CD14-positive monocyte (primary cell): ENCODE measurements at regions not wholly inside any gene's neighbourhood (a gene's known extent, or its start where the extent isn't known, plus 50 kb on each side); places are given as distances from the start of the nearest gene placed in this dataset.
"Not testable (repeated sequence)": the region's sequence is repeated elsewhere in the genome, so short reads cannot be mapped to it uniquely, and the experiment has no call there.

ENCODE experiments used
- DNase-seq, 3 donors: peaks; one replicate each; pipeline ENCODE4 v3.0.0-alpha.2; 2011 to 2022
- H2AFZ ChIP-seq: 2 replicates; pipeline ENCODE4 v1.6.0; 2012; ENCODE audit warnings: mild to moderate bottlenecking, low read depth, low read length, inconsistent platforms; ENCODE audit not compliant: insufficient read depth, poor library complexity, severe bottlenecking
- H3K27ac ChIP-seq, 2 donors: 1 replicate in 1 of 2; 2 replicates in 1 of 2; pipeline ENCODE4 v1.5.1; 2012 to 2013; ENCODE audit warnings: low read length in 2 of 2, control low read depth in 1 of 2, inconsistent platforms in 1 of 2, low read depth in 1 of 2, mild to moderate bottlenecking in 1 of 2
- H3K27me3 ChIP-seq, 2 donors: one replicate each; pipeline versions ENCODE4 v1.6.0 to v1.6.1; 2011 to 2013; ENCODE audit warnings: low read length in 2 of 2; ENCODE audit not compliant: control insufficient read depth in 2 of 2, insufficient read depth in 2 of 2
- H3K36me3 ChIP-seq, 2 donors: replicated peaks in 1 of 2; 1 replicate in 1 of 2; 2 replicates in 1 of 2; pipeline versions ENCODE4 v1.5.1 to v1.6.1; 2012 to 2013; ENCODE audit warnings: low read length in 2 of 2, control low read depth in 1 of 2, inconsistent platforms in 1 of 2, mild to moderate bottlenecking in 1 of 2; ENCODE audit not compliant: insufficient read depth in 2 of 2, control insufficient read depth in 1 of 2
- H3K4me1 ChIP-seq, 2 donors: 1 replicate in 1 of 2; 2 replicates in 1 of 2; pipeline versions ENCODE4 v1.5.1 to v1.6.1; 2012 to 2013; ENCODE audit warnings: low read length in 2 of 2, control low read depth in 1 of 2, inconsistent platforms in 1 of 2, mild to moderate bottlenecking in 1 of 2, moderate library complexity in 1 of 2; ENCODE audit not compliant: insufficient read depth in 2 of 2, control insufficient read depth in 1 of 2
- H3K4me2 ChIP-seq: replicated peaks from 2 replicates; pipeline ENCODE3; 2012; ENCODE audit warnings: low read length, moderate library complexity, mild to moderate bottlenecking; ENCODE audit not compliant: poor library complexity, severe bottlenecking; ENCODE audit errors: extremely low read depth
- H3K4me3 ChIP-seq, 3 experiments: fragments of 200-600 bp in 1 of 3; sonication (generic) in 1 of 3; replicated peaks in 1 of 3; 1 replicate in 2 of 3; 2 replicates in 1 of 3; pipeline ENCODE4 v1.5.1; 2011 to 2013; ENCODE audit warnings: low read length in 3 of 3, mild to moderate bottlenecking in 3 of 3, control low read depth in 2 of 3, low read depth in 2 of 3, inconsistent platforms in 1 of 3, moderate library complexity in 1 of 3
- H3K79me2 ChIP-seq: 2 replicates; pipeline ENCODE4 v1.6.0; 2012; ENCODE audit warnings: mild to moderate bottlenecking, control low read depth, inconsistent platforms, low read length, moderate library complexity; ENCODE audit not compliant: insufficient read depth
- H3K9ac ChIP-seq: 2 replicates; pipeline ENCODE4 v1.6.0; 2017; ENCODE audit warnings: low read length, mild to moderate bottlenecking; ENCODE audit not compliant: insufficient read depth, poor library complexity, severe bottlenecking
- H3K9me3 ChIP-seq, 2 donors: replicated peaks in 1 of 2; 1 replicate in 1 of 2; 2 replicates in 1 of 2; pipeline versions ENCODE4 v1.5.1 to v1.6.1; 2012 to 2013; ENCODE audit warnings: low read length in 2 of 2, control low read depth in 1 of 2; ENCODE audit not compliant: control insufficient read depth in 1 of 2, insufficient read depth in 1 of 2
- H4K20me1 ChIP-seq: 2 replicates; pipeline ENCODE4 v1.6.0; 2012; ENCODE audit warnings: mild to moderate bottlenecking, low read length, control low read depth, moderate library complexity; ENCODE audit not compliant: insufficient read depth
- H3K27ac Mint-ChIP-seq, 7 donors: one replicate each; pipeline ENCODE4 v1.8.0; 2020; ENCODE audit warnings: mild to moderate bottlenecking in 7 of 7, mixed read lengths in 7 of 7, moderate library complexity in 6 of 7, inconsistent platforms in 2 of 7
- H3K27me3 Mint-ChIP-seq, 3 donors: one replicate each; pipeline ENCODE4 v1.8.0; 2021 to 2022; ENCODE audit warnings: low read depth in 3 of 3, mild to moderate bottlenecking in 3 of 3, mixed read lengths in 3 of 3, moderate library complexity in 3 of 3, inconsistent platforms in 1 of 3
- H3K36me3 Mint-ChIP-seq, 2 donors: one replicate each; pipeline ENCODE4 v1.8.0; 2020; ENCODE audit warnings: mixed read lengths in 2 of 2, inconsistent platforms in 1 of 2, mild to moderate bottlenecking in 1 of 2
- H3K4me1 Mint-ChIP-seq: one replicate; pipeline ENCODE4 v1.8.0; 2020; ENCODE audit warnings: mild to moderate bottlenecking, mixed read lengths
- H3K4me3 Mint-ChIP-seq, 2 donors: one replicate each; pipeline ENCODE4 v1.8.0; 2020; ENCODE audit warnings: mild to moderate bottlenecking in 2 of 2, mixed read lengths in 2 of 2, moderate library complexity in 1 of 2
- H3K9me3 Mint-ChIP-seq, 7 donors: one replicate each; pipeline ENCODE4 v1.8.0; 2020 to 2022; ENCODE audit warnings: mixed read lengths in 7 of 7, mild to moderate bottlenecking in 6 of 7, moderate library complexity in 6 of 7, inconsistent platforms in 2 of 7
- WGBS: methylation state at CpG from one replicate; pipeline ENCODE4 v1.1.5; 2013; ENCODE audit warnings: missing lambda C conversion rate; ENCODE audit not compliant: insufficient coverage; 5-methylcytosine and 5-hydroxymethylcytosine counted together
- intact Hi-C, 2 donors: fragments of 100-400 bp; cut with micrococcal nuclease; formaldehyde crosslinking; loops; one replicate each; pipeline versions ENCODE4 v1.15.0 to v1.15.1; 2023

GRCh38 chr12:131298526-131299369 lies 345.0 kb downstream of the ADGRD1 start:
- DNase-seq: not testable (repeated sequence)
- WGBS: no CpG with 5 or more reads among the region's 83 CpGs

GRCh38 chr12:131299370-131299701 lies 345.6 kb downstream of the ADGRD1 start:
- H3K4me1 Mint-ChIP-seq: not testable (repeated sequence)

More at GRCh38 chr12:131298526-131299369, 345.0 kb downstream of the ADGRD1 start:
- not testable (repeated sequence) for H3K9me3 Mint-ChIP-seq, H3K9ac ChIP-seq, H3K36me3 ChIP-seq, H3K4me1 Mint-ChIP-seq, H3K27ac Mint-ChIP-seq, H3K36me3 Mint-ChIP-seq, H4K20me1 ChIP-seq, H2AFZ ChIP-seq, H3K4me1 ChIP-seq, H3K4me3 ChIP-seq, H3K79me2 ChIP-seq, H3K9me3 ChIP-seq, H3K27me3 Mint-ChIP-seq, H3K27ac ChIP-seq, H3K4me2 ChIP-seq, H3K27me3 ChIP-seq
- peak overlapping the region in 1 of 2 donors; percentile 20 for H3K4me3 Mint-ChIP-seq
- intact Hi-C loops: loop anchor here in 1 of 2 donors (5.0 kb wide), 1 partner anchor 369 kb away; no protein-coding TSS in a partner anchor

GRCh38 chr12:131303576-131303975 lies 349.9 kb downstream of the ADGRD1 start:
- H3K27ac ChIP-seq, H3K4me2 ChIP-seq, H3K9me3 ChIP-seq, H3K27me3 Mint-ChIP-seq, H3K27me3 ChIP-seq, H3K4me1 Mint-ChIP-seq, H3K4me3 ChIP-seq, H3K4me3 Mint-ChIP-seq, H3K9ac ChIP-seq, H3K27ac Mint-ChIP-seq, H3K4me1 ChIP-seq, H3K36me3 ChIP-seq, H3K36me3 Mint-ChIP-seq, DNase-seq, H4K20me1 ChIP-seq, H2AFZ ChIP-seq, H3K9me3 Mint-ChIP-seq, H3K79me2 ChIP-seq, intact Hi-C loops: not testable (repeated sequence)
- no CpG with 5 or more reads among the region's 5 CpGs for WGBS

More at GRCh38 chr12:131299370-131299701, 345.6 kb downstream of the ADGRD1 start:
- not testable (repeated sequence) for H3K4me2 ChIP-seq, H3K36me3 ChIP-seq, H3K79me2 ChIP-seq, DNase-seq, H3K4me3 Mint-ChIP-seq, H3K4me1 ChIP-seq, H3K27ac Mint-ChIP-seq, H4K20me1 ChIP-seq, H3K27ac ChIP-seq, H2AFZ ChIP-seq, H3K27me3 Mint-ChIP-seq, H3K27me3 ChIP-seq, H3K9me3 Mint-ChIP-seq, H3K4me3 ChIP-seq, H3K9me3 ChIP-seq, H3K9ac ChIP-seq, H3K36me3 Mint-ChIP-seq
- WGBS: no CpG with 5 or more reads among the region's 27 CpGs
- intact Hi-C loops: loop anchor here in 1 of 2 donors (5.0 kb wide), 1 partner anchor 368 kb away; no protein-coding TSS in a partner anchor

- H3K27me3 ChIP-seq, H3K9me3 ChIP-seq, H3K9me3 Mint-ChIP-seq, intact Hi-C loops, H3K79me2 ChIP-seq, H2AFZ ChIP-seq, H3K9ac ChIP-seq, H3K36me3 Mint-ChIP-seq, H3K27me3 Mint-ChIP-seq, H3K4me2 ChIP-seq, H3K27ac ChIP-seq, H3K4me1 Mint-ChIP-seq, H3K4me3 Mint-ChIP-seq, H3K36me3 ChIP-seq, H3K4me1 ChIP-seq, H3K4me3 ChIP-seq, DNase-seq, H4K20me1 ChIP-seq, H3K27ac Mint-ChIP-seq: not testable (repeated sequence)
- WGBS: no CpG with 5 or more reads among the region's 6 CpGs
These were observed 350.9 kb downstream of the ADGRD1 start for GRCh38 chr12:131304642-131305041.
